ACC112 (cell line): ENCODE measurements at regions not wholly inside any gene's neighbourhood (a gene's known extent, or its start where the extent isn't known, plus 50 kb on each side); places are given as distances from the start of the nearest gene placed in this dataset.

Source experiments
- H2AFZ ChIP-seq: fragments of 200-600 bp; sonication (generic); one replicate; pipeline ENCODE4 v1.6.0; 2017; ENCODE audit warnings: antibody characterized with exemption, low read length; ENCODE audit not compliant: unreplicated experiment
- H3K27ac ChIP-seq: fragments of 200-600 bp; sonication (generic); 2 replicates; pipeline ENCODE4 v1.5.1; 2014; ENCODE audit warnings: low read depth, mild to moderate bottlenecking, antibody characterized with exemption, low read length, moderate library complexity
- H3K27me3 ChIP-seq: fragments of 200-600 bp; sonication (generic); 2 replicates; pipeline ENCODE4 v1.6.1; 2014; ENCODE audit warnings: mild to moderate bottlenecking, antibody characterized with exemption, low read length, moderate library complexity, mixed read lengths; ENCODE audit not compliant: insufficient read depth
- H3K36me3 ChIP-seq: fragments of 200-600 bp; sonication (generic); 2 replicates; pipeline ENCODE4 v1.6.1; 2016; ENCODE audit warnings: mild to moderate bottlenecking, antibody characterized with exemption, low read length, moderate library complexity, mixed read lengths; ENCODE audit not compliant: insufficient read depth
- H3K4me1 ChIP-seq: fragments of 200-600 bp; sonication (generic); one replicate; pipeline ENCODE4 v1.6.1; 2016; ENCODE audit warnings: low read length, mixed read lengths; ENCODE audit not compliant: insufficient read depth, unreplicated experiment, control insufficient read depth
- H3K4me3 ChIP-seq: fragments of 200-600 bp; sonication (generic); 2 replicates; pipeline ENCODE4 v1.5.1; 2014; ENCODE audit warnings: mild to moderate bottlenecking, low read depth, low read length
- H3K79me2 ChIP-seq: fragments of 200-600 bp; sonication (generic); one replicate; pipeline ENCODE4 v1.6.0; 2016; ENCODE audit warnings: low read length; ENCODE audit not compliant: control insufficient read depth, unreplicated experiment, insufficient read depth

DNA sequence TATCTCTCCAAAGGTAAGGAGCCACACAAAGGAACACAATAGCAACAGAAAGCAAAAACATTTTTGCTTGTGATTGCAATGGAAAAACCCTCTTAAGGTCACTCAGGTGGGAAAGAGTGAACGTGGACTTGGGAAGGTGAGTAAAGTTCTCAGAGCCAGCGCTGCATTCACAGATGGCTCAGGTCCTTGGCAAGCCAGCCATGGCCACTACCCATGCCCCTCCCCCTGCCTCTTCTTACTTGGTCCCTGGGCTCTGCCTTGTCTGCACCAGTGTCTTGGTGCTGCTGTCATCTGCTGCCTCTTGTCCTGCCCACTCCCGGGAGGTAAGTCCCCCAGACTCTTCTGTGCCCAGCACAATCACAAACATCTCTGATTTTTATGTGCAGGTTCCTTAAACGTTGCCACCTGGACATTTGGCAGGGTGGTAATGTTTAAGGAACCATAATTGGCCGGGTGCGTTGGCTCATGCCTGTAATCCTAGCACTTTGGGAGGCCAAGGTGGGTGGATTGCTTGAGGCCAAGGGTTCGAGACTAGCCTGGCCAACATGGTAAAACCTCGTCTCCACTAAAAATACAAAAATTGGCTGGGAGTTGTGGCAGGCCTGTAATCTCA is 74.6 kb downstream of the FEM1C start:
- Histone ChIP-seq H2AFZ (no peak overlapping the region), H3K27me3 (no peaks in the 10 kb centered on the region), H3K4me3 (no peak overlapping the region), H3K79me2 (no peaks in the 10 kb centered on the region), H3K27ac (no peak overlapping the region), H3K36me3 (no peaks in the 10 kb centered on the region), H3K4me1 (peaks cover 21% of the 10 kb centered on the region)

DNA sequence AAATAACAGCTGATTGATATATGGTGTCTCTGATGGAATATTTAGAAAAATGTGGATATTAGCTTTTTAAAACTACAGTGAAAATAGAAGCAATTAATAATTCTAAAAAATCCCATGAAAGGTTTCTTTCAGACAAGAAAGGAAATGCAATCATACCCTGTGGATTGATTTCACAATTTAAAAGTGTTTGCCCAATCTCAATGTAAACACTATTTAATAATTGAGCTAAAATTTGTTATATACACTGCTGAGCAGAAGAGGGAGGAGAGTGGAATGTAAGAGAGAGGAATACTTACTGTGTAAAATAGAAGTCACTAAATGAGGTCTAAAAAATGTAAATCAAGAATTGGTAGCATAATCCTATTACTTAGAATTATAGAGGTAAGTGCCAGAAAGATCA is 76.9 kb downstream of the FEM1C start:
- Histone ChIP-seq H3K27ac (0 out of 2 replicates have a peak overlapping the region, but pooled peaks have one; percentile 24), H3K4me3 (no peak overlapping the region), H3K27me3 (no peaks in the 10 kb centered on the region), H3K79me2 (no peaks in the 10 kb centered on the region), H3K4me1 (peaks cover 40% of the 10 kb centered on the region), H3K36me3 (no peaks in the 10 kb centered on the region), H2AFZ (peak overlapping the region; percentile 63)

DNA sequence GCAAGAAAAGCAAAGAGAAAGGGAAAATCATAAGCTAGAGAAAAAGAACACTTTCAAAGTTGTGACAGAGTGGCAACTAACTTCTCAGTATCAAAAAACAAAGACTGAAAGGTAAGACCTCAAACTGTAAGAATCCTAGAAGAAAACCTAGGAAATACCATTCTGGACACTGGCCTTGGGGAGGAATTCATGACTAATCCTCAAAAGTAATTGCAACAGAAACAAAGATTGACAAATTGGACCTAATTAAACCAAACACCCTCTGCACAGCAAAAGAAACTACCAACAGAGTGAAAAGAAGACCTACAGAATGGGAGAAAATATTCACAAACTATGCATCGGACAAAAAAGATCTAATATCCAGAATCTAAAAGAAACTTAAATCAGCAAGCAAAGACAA is 79.1 kb downstream of the FEM1C start:
- H3K27me3 ChIP-seq, result no peaks in the 10 kb centered on the region
- H3K4me1 ChIP-seq, result peaks cover 62% of the 10 kb centered on the region
- H3K4me3 ChIP-seq, result no peak overlapping the region
- H3K36me3 ChIP-seq, result no peaks in the 10 kb centered on the region
- no peaks in the 10 kb centered on the region for H3K79me2 ChIP-seq
- H3K27ac ChIP-seq, result peak overlapping the region; percentile 13; the same call in 1 of the 2 replicates
- no peak overlapping the region for H2AFZ ChIP-seq

DNA sequence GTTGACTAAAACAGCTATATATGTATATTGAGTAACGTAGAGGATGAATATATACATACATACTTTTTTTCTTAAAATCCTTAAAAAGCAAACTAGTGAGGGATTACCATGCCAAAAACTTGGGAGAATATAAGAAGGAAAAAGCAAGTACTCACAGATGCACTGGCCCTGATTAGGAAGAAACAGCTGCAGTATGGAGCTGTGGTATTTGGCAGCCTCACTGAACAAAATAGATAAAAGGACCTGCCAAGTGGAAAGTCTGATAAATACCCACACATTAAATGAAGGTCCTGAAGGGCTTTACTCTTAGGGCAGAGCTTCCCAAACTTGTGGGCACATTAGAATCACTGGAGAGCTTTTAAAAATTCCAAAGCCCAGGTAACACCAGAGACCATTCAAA is 80.6 kb downstream of the FEM1C start:
- Histone ChIP-seq H3K27me3 (no peaks in the 10 kb centered on the region), H2AFZ (peak overlapping the region; percentile 34), H3K4me3 (no peak overlapping the region), H3K79me2 (no peaks in the 10 kb centered on the region), H3K4me1 (peaks cover 76% of the 10 kb centered on the region), H3K36me3 (no peaks in the 10 kb centered on the region), H3K27ac (peak overlapping the region; percentile 15; the same call in 1 of the 2 replicates)

DNA sequence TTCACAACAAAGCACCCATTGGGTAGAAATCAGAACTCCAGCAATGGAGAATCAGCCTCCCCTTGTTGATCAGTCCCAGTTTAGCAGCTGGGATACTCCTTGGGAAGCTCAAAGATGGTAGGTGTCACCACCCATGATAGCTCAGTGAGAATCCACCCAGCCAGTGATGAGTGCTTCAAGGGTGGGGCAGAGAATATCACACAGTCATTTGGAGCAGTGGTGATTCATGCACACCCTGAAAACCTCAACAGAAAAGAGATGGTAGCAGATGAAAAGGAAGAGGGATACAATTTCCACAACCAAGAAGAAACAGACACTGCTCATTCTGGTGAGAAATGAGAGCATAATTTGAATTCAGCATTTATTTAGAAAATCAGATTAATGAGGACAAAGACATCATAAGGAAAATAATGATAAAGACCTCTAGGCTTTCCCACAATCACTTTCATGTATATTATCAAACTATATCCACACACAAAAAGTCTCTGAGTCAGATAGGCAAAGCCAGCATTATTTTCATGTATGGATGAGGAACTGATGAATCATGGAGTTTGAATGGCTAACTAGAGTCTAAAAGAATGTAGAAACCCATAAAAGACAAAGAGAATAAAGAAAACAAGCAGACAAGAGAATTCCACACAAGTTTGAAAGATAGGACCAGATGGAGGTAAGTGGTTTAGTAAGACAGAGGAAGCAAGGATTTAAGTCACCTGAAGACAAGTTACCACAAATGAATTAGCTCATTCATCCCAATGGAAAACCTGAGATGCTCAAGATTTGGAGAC is 82.9 kb downstream of the FEM1C start:
- H3K4me3 ChIP-seq, result peak overlapping the region; percentile 30; the same call in 1 of the 2 replicates
- no peaks in the 10 kb centered on the region for H3K27me3 ChIP-seq
- no peaks in the 10 kb centered on the region for H3K36me3 ChIP-seq
- peak overlapping the region; percentile 16 for H2AFZ ChIP-seq
- H3K4me1 ChIP-seq, result peaks cover 85% of the 10 kb centered on the region
- H3K27ac ChIP-seq, result peak overlapping the region; percentile 96
- no peaks in the 10 kb centered on the region for H3K79me2 ChIP-seq

DNA sequence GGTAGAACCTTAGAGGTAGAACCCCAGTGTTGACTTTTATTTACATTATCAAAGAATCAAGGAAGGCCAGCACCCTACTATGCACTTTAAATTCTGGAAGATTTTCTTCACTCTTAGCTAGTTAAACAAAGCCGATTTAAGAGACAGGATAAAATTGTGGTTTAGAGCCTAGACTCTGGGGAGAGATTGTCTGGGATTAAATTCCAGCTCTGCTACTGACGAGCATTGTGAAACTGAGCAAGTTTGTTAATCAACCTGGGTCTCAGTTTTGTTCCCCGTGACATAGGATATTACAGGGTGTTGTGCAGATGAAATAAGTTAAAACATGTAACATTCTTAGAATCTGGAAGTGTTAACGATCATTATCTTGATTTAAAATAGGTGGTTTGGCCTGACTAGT is 83.5 kb downstream of the FEM1C start:
- Histone ChIP-seq H3K4me1 (peaks cover 88% of the 10 kb centered on the region), H3K4me3 (peak overlapping the region; percentile 30; the same call in 1 of the 2 replicates), H3K36me3 (no peaks in the 10 kb centered on the region), H2AFZ (peak overlapping the region; percentile 16), H3K79me2 (no peaks in the 10 kb centered on the region), H3K27me3 (no peaks in the 10 kb centered on the region), H3K27ac (peak overlapping the region; percentile 96)

DNA sequence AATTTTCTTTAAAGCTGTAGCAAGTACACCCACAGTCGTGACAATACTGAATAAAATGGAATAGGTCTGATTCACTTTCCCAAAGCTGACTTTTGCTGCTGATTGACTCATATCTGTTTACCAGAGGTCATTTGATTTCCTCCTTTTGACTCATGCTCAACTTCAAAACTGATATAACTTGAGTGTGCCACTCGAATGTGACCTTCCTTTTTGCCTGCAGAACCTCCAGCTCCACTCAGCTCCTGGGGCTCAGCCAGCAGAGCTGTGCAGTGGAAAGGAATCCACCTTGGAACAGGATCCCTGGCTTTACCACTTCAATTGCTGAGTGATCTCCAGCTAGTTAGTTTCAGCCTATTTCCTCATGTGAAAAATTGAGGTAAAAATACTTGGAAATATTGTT is 84.1 kb downstream of the FEM1C start:
- Histone ChIP-seq H3K4me1 (peaks cover 93% of the 10 kb centered on the region), H2AFZ (no peak overlapping the region), H3K27ac (peak overlapping the region; percentile 96), H3K36me3 (no peaks in the 10 kb centered on the region), H3K27me3 (no peaks in the 10 kb centered on the region), H3K4me3 (peak overlapping the region; percentile 30; the same call in 1 of the 2 replicates), H3K79me2 (no peaks in the 10 kb centered on the region)

DNA sequence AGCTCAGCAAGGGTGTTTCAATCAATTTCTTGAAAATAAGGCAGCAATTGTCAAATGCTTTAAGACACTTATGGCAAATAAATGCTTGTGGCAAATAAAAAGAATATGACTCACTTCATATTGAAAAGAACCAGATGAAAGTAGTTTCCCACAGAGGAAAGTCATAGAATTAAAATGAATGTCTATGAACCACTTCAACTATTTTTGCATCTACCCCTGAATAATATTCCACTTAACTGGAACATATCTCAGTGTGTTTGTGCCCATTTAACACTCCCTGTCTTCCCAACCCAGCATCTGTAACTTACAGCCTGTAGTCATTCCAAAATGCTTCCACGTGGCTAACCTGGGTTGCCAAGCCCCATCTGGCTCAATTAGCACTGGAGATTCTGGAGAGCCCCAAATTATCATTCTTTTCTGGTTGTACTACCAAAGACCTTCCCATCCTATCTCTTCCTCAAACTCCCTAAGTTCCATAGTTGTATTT is 84.7 kb downstream of the FEM1C start:
- H2AFZ ChIP-seq, result no peak overlapping the region
- H3K27ac ChIP-seq, result peak overlapping the region; percentile 96
- H3K4me3 ChIP-seq, result peak overlapping the region; percentile 23; the same call in 1 of the 2 replicates
- H3K36me3 ChIP-seq, result no peaks in the 10 kb centered on the region
- H3K27me3 ChIP-seq, result no peaks in the 10 kb centered on the region
- H3K79me2 ChIP-seq, result no peaks in the 10 kb centered on the region
- H3K4me1 ChIP-seq, result peaks cover 93% of the 10 kb centered on the region

DNA sequence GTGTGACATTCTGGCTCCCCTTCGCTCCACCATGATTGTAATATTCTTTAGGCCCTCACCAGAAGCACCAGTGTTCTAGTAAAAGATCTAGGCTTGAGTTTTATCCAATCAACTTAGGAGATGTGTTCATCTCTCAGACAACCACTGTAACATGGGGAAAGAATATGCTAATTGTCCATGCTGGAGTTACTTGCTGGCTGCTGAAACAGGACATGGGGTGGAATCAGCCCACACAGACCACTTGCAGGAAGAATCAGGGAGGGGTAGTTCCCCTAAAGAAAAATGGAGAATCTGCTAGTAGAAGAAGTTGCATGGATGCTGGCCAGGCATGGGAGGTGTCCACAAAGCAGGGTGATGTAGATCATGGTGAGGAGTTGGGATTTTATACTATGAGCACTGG is 86.2 kb downstream of the FEM1C start:
- Histone ChIP-seq H3K79me2 (no peaks in the 10 kb centered on the region), H3K4me1 (peaks cover 93% of the 10 kb centered on the region), H3K27me3 (no peaks in the 10 kb centered on the region), H3K4me3 (no peak overlapping the region), H3K36me3 (no peaks in the 10 kb centered on the region), H2AFZ (no peak overlapping the region), H3K27ac (peak overlapping the region; percentile 96; the same call in 1 of the 2 replicates)

DNA sequence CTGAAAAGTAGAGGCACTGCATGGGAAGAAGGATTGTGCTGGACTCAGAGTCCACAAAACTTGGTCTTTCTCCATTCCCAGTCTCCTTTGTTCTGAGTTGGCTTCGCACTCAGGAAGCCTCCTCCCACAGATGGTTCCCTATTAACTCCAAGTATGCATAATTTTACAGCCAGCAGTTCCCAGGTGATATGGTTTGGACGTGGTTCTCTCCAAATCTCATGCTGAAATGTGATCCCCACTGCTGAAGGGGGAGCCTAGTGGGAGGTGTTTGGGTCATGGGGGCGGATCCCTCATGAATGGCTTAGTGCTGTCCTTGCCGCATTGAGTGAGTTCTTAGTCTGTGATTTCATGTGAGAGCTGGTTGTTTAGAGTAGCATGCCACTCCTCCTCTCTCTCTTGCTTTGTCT is 86.6 kb downstream of the FEM1C start:
- no peak overlapping the region for H3K4me3 ChIP-seq
- no peak overlapping the region for H2AFZ ChIP-seq
- 0 out of 2 replicates have a peak overlapping the region, but pooled peaks have one; percentile 96 for H3K27ac ChIP-seq
- no peaks in the 10 kb centered on the region for H3K36me3 ChIP-seq
- no peaks in the 10 kb centered on the region for H3K27me3 ChIP-seq
- H3K4me1 ChIP-seq, result peaks cover 96% of the 10 kb centered on the region
- H3K79me2 ChIP-seq, result no peaks in the 10 kb centered on the region
